Activated B cell treated with CpG ODN at 0.5 μM for 24 hours (primary cell): ENCODE measurements at regions not wholly inside any gene's neighbourhood (a gene's known extent, or its start where the extent isn't known, plus 50 kb on each side); places are given as distances from the start of the nearest gene placed in this dataset.

Experiments
- ATAC-seq: fragments of 200-7000 bp; cut with Tn5 transposase; one replicate; pipeline ENCODE4 v1.10.0; 2021; ENCODE audit warnings: low read depth, mild to moderate bottlenecking, moderate library complexity
- CTCF ChIA-PET: fragments of 350-600 bp; sonication (Branson Sonifier 250); formaldehyde crosslinking; loops from one replicate; lab custom pipeline; 2021; ENCODE audit warnings: antibody characterized with exemption; lab: Charles Lee
- POLR2A ChIA-PET: fragments of 350-600 bp; sonication (Branson Sonifier 250); formaldehyde crosslinking; loops from one replicate; lab custom pipeline; 2021; ENCODE audit warnings: antibody characterized with exemption; lab: Charles Lee
- DNase-seq: peaks from one replicate; pipeline ENCODE4 v3.0.0; 2022
- H3K27ac Mint-ChIP-seq: one replicate; pipeline ENCODE4 v1.8.0; 2020; ENCODE audit warnings: mixed read lengths
- H3K27me3 Mint-ChIP-seq: one replicate; pipeline ENCODE4 v1.8.0; 2021; ENCODE audit warnings: mixed read lengths
- H3K36me3 Mint-ChIP-seq: one replicate; pipeline ENCODE4 v1.8.0; 2021; ENCODE audit warnings: low read depth, mixed read lengths
- H3K4me1 Mint-ChIP-seq: one replicate; pipeline ENCODE4 v1.8.0; 2021; ENCODE audit warnings: mixed read lengths
- H3K4me3 Mint-ChIP-seq: one replicate; pipeline ENCODE4 v1.8.0; 2020; ENCODE audit warnings: mild to moderate bottlenecking, mixed read lengths
- H3K9me3 Mint-ChIP-seq: one replicate; pipeline ENCODE4 v1.8.0; 2020; ENCODE audit warnings: mixed read lengths
- intact Hi-C: fragments of 100-400 bp; cut with micrococcal nuclease; formaldehyde crosslinking; loops from one replicate; pipeline ENCODE4 v1.15.1; 2024
- TF ChIP-seq, protein P1 (sequence below): fragments of 200-600 bp; IDR thresholded peaks from one replicate; pipeline ENCODE4 v1.8.0; 2022; ENCODE audit warnings: antibody characterized with exemption, mild to moderate bottlenecking

DNA sequence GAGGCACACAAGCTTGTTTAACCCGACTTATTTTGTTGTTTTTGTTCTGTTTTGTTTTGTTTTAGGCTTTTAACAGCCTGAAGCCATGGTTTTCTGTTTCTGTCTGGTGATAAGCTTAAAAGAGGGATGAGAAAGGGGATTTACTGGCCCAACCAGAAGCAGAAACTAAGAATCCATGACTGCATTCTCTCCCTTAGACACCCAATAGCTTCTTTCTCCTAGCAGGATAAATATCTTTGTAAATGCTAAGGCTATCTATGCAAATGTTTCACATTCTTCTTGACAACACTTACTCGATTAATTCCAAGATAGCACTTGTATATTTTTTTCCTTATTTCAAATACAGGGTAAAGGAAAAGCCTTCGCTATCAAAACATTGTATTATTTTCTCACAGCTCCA is 53.7 kb upstream of the SMAD1 start:
- ChIA-PET CTCF (no interaction called here), POLR2A (no interaction called here)
- ATAC-seq = no peak
- Mint-ChIP-seq H3K27ac (no peak overlapping the region), H3K36me3 (no peaks in the 10 kb centered on the region), H3K4me3 (no peak overlapping the region), H3K9me3 (peaks cover 7% of the 10 kb centered on the region), H3K27me3 (peaks cover 8% of the 10 kb centered on the region), H3K4me1 (no peaks in the 10 kb centered on the region)
- no peak for DNase-seq
- TF ChIP-seq, protein P1, sequence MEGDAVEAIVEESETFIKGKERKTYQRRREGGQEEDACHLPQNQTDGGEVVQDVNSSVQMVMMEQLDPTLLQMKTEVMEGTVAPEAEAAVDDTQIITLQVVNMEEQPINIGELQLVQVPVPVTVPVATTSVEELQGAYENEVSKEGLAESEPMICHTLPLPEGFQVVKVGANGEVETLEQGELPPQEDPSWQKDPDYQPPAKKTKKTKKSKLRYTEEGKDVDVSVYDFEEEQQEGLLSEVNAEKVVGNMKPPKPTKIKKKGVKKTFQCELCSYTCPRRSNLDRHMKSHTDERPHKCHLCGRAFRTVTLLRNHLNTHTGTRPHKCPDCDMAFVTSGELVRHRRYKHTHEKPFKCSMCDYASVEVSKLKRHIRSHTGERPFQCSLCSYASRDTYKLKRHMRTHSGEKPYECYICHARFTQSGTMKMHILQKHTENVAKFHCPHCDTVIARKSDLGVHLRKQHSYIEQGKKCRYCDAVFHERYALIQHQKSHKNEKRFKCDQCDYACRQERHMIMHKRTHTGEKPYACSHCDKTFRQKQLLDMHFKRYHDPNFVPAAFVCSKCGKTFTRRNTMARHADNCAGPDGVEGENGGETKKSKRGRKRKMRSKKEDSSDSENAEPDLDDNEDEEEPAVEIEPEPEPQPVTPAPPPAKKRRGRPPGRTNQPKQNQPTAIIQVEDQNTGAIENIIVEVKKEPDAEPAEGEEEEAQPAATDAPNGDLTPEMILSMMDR = no peak
- intact Hi-C loops = no loop called here

DNA sequence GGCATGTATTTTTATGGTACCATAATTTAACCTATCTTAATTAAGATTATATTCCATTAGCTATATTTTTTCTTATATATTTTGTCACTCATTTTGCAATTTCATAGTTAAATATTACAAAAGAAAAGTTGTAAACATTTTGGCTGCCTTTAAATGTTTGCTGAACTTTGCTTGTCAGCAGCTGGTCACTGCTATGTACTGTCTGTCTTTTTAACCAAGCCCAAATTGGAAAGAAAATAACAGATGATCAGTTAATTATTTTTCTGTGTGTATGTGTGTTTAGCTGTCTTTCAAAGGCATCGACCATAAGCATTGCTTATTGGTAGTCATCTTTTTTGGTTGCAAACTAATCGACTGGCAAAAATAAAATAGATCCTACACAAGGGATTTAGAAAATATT is 54.4 kb upstream of the SMAD1 start:
- no peaks in the 10 kb centered on the region for H3K36me3 Mint-ChIP-seq
- no peak overlapping the region for H3K27ac Mint-ChIP-seq
- peaks cover 5% of the 10 kb centered on the region for H3K9me3 Mint-ChIP-seq
- ChIA-PET POLR2A (no interaction called here), CTCF (no interaction called here)
- DNase-seq (no peak), ATAC-seq (no peak)
- TF ChIP-seq, protein P1 = no peak
- peaks cover 8% of the 10 kb centered on the region for H3K27me3 Mint-ChIP-seq
- H3K4me3 Mint-ChIP-seq = no peak overlapping the region
- intact Hi-C loops = no loop called here
- no peaks in the 10 kb centered on the region for H3K4me1 Mint-ChIP-seq

DNA sequence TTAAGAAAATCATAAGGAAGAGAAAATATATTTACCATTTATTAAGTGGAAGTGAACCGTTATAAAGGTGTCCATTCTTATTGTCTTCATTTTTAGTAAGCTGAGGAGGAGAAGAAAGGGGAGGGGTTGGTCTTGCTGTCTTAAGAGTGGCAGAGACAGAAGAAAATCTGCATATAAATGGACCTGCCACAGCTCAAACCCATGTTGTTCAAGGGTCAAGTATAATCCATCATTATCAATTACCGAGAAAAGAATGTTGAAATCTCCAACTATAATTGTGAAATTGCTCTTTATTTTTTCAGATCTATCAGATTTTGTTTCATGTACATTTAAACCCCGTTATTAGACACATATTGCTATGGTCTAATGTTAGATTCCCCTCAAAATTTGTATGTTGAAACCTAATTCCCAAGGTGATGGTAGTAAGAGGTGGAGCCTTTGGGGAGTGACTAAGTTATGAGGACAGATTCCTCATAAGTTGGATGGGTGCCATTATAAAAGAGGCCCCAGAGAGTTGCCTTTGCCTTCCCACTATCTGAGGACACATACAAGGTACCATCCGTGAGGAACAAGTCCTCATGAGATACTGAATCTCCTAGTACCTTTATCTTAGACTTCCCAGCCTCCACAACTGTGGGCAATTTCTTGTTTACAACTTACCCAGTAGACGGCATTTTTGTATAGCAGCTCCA is 58.5 kb upstream of the SMAD1 start:
- H3K36me3 Mint-ChIP-seq = no peaks in the 10 kb centered on the region
- no peak for ATAC-seq
- peaks cover 2% of the 10 kb centered on the region for H3K27me3 Mint-ChIP-seq
- POLR2A ChIA-PET = no interaction called here
- no peak for DNase-seq
- H3K4me1 Mint-ChIP-seq = no peaks in the 10 kb centered on the region
- CTCF ChIA-PET = no interaction called here
- TF ChIP-seq, protein P1 = no peak
- H3K9me3 Mint-ChIP-seq = peaks cover 5% of the 10 kb centered on the region
- no peak overlapping the region for H3K27ac Mint-ChIP-seq
- H3K4me3 Mint-ChIP-seq = no peak overlapping the region
- intact Hi-C loops = no loop called here

DNA sequence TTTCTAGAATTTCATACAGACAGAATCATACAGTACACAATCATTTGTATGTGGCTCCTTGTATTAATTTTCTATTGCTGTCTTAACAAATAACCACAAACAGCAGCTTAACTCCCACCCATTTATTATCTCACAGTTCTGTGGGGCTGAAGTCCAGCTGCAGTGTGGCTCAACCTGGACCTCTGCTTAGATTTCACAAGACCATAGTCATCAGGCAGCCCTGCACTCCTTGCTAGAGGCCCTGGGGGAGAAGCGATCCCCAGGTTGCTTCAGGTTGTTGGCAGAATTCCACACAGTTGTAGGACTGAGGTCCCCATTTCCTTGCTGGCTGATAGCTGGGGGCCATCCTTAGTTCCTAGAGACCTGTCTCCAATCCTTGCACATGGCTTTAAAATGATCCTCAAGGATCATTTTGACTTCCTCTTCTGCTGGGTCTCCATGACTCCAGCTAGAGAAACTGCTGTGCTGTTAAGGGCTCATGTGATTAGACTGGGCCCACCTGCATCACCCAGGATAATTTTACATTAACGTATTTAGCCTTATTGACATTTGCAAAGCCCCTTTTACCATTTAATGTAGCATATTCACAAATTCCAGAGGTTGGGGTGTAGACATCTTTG is 60.9 kb upstream of the SMAD1 start:
- Mint-ChIP-seq H3K4me3 (no peak overlapping the region), H3K36me3 (no peaks in the 10 kb centered on the region), H3K9me3 (peaks cover 5% of the 10 kb centered on the region), H3K27me3 (peaks cover 2% of the 10 kb centered on the region), H3K4me1 (no peaks in the 10 kb centered on the region), H3K27ac (no peak overlapping the region)
- intact Hi-C loops = no loop called here
- ChIA-PET POLR2A (no interaction called here), CTCF (no interaction called here)
- DNase-seq (no peak), ATAC-seq (no peak)
- TF ChIP-seq, protein P1 = no peak

DNA sequence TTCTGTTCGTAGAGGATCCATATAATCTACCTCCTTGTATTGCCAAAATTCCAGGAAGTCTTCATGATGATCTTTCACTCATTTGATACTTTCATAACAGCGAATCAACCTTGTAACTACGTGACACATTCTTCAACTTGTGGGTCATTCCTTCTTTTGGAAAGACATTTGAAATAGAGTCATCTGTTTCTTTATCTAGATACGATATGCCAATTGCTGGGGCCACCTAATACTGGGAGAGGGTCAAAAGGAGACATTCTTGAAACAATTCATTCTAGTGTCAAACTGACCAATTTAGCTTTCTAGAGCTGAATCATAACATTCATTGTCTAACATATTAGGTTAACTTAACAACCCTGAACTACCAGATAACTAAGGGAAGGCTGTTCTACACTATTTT is 62.9 kb upstream of the SMAD1 start:
- TF ChIP-seq, protein P1 = no peak
- peaks cover 2% of the 10 kb centered on the region for H3K27me3 Mint-ChIP-seq
- no peak overlapping the region for H3K4me3 Mint-ChIP-seq
- intact Hi-C loops = no loop called here
- ChIA-PET CTCF (no interaction called here), POLR2A (no interaction called here)
- H3K9me3 Mint-ChIP-seq = peaks cover 2% of the 10 kb centered on the region
- H3K4me1 Mint-ChIP-seq = no peaks in the 10 kb centered on the region
- no peaks in the 10 kb centered on the region for H3K36me3 Mint-ChIP-seq
- H3K27ac Mint-ChIP-seq = no peak overlapping the region
- ATAC-seq = no peak
- DNase-seq = no peak
